ENCODE measurements at regions not wholly inside any gene's neighbourhood (a gene's known extent, or its start where the extent isn't known, plus 50 kb on each side); places are given as distances from the start of the nearest gene placed in this dataset.
"Not testable (repeated sequence)": the region's sequence is repeated elsewhere in the genome, so short reads cannot be mapped to it uniquely, and the experiment has no call there.

DNA sequence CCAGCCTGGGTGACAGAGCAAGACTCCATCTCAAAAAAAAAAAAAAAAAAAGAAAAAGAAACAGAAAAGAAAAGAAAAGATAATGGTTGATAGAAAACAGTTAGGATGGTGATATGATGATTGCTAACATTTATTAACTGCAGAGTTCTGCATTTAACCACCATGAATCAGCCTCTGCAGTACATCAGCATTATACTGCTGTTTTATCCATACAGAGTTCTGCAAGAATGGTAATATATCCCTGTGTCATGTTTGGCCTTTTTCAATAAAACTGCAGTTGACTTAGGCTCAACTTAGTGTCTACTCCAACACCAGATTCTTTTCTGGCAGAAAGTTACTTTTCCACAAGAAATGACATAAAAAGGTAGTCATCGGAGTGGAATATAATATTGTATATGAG lies 62.6 kb downstream of the DUSP6 start:
- no peak for DNase-seq

DNA sequence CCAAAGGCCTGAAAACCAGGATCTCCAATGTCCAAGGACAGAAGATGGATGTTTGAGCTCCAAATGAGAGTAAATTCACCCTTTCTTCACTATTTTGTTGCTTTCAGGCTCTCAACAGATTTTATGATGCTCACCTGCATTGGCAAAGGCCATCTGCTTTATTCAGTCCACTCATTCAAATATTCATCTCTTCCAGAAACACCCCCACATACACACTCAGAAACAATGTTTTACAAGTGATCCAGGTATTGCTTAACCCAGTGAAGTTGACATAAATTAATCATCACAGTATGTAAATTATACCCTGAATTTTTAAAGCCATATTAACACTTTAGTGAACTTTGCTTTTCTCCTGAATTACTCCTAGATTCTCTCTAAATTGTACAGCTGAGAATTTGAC lies 63.3 kb downstream of the DUSP6 start:
- DNase-seq: no peak

DNA sequence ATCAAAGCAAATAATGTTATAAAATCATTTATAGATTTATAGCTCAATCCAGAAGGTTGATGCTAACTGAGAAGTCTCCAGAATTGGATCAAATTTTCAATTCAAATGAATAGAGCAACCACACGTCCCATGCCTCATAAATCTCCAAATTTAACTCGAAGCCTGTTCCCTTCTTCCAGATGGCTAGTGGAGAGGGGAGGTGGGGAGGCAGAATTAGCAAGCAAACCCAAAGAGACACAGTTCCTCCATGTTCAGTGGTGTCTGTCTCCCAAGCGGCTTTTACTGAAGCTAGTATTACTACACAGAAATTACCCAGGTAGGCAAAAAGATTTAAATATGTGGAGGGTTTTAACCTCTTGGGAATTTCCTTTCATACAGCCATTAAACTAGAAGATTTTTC lies 65.8 kb downstream of the DUSP6 start:
- DNase-seq: no peak

DNA sequence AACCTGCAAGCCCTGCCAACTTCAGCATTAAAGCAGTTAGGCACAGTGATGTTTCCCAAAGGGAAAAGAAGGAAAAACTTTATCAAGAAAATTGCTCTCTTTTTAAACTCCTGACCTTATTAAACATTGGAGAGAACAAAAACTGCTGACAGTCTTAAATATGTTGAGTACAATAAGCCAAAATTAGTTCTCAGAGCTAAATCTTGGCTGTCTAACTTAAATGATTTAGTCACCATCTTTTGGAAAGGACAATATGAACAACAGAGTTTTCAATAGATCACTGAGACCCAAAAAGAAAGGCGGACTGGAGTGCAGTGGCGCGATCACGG lies 70.8 kb downstream of the DUSP6 start:
- DNase-seq: no peak

- peak; percentile 24 for DNase-seq
Observed at GRCh38 chr12:89280833-89281538, 71.3 kb downstream of the DUSP6 start.

DNA sequence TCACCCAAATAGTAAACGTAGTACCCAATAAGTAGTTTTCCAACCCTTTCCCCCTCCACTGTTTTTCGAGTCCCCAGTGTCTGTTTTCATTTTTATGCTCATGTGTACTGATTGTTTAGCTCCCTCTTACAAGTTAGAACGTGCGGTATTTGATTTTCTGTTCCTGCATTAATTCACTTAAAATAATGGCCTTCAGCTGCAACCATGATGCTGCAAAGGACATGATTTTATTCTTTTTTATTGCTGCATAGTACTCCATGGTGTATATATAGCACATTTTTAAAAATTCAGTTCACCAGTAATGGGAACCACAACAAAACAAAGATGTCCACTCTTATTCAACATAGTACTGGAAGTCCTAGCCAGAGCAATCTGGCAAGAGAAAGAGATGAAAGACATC lies 72.8 kb downstream of the DUSP6 start:
- DNase-seq: no peak

GRCh38 chr12:89278862-89279261 lies 73.4 kb downstream of the DUSP6 start:
- DNase-seq: no peak

DNA sequence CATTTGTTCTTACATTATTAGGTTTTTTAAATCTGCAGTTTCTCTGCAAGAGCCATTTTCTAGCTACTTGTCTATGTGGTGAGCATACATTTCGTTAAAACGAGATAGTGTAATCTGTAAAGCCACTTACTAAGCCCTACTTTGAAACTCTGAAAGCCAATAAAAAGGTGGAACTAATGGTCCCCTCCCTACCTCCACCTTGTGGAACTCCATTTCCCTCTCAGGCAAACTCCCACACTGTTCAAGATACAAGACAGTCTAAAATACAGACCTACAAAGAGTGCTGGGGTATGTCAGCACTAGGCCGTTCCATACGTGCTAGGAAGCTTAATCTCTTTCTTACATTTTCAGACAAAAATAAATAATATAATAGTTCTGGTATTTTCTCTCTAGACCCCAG lies 74.1 kb downstream of the DUSP6 start:
- no peak for DNase-seq

DNA sequence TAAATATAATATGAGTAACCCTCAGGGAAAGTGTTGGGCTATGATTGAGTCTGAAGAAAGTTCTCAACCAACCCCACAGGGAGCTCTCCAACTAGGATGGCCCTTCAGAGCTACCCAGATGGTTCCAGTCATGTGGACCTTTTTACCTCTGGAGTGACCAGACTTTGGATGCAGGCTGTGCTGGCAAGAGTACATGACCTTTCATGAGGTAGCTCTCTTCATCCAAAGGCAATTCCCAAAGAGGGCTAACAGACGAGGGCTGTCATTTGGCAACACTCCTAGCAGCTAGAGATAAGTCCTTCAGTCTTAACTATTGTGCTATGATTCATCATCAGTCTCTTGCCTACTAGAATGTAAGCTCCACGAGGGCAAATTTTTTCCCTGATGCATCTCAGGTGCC lies 75.4 kb downstream of the DUSP6 start:
- DNase-seq: no peak

DNA sequence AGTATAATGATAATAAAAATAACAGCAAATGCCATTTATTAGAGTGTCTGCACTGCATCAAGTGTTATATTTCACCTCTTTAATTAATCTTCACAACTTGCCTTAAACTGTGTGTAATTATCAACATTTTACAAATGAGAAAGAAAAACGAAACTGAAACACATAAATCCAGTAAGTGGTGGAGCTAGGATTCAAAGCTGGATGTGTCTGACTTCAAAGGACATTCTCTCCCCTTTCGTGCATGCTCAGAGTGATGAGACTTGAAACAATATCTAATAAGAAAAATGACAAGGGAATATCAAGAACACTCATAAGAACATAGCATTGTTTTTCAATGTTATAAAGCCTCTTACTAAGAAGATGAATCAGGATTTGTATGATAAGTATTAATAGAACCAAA lies 78.8 kb downstream of the DUSP6 start:
- DNase-seq: no peak

- DNase-seq: no peak
Observed at GRCh38 chr12:89270548-89270947, 81.8 kb downstream of the DUSP6 start.

DNA sequence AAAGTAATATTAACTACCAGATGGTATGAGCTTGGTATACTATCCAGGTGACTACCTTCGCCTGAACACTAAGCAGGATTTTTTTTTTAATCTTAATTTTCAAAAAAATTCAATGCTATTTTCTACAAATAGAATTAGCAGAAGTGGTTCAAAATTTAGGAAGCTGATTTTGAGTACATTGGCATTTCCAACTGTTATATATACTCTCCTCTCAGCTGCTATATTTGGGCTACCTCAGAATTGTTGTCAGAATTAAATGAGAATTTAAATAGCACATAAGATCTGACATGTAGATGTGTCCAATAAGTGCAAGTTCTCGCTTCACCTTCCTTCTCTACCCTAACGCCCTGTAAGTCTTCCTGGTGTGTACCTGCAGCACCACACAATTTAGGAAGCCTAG lies 83.1 kb downstream of the DUSP6 start:
- no peak for DNase-seq

- no peak for DNase-seq
Observed at GRCh38 chr12:89267404-89267803, 84.9 kb downstream of the DUSP6 start.

DNA sequence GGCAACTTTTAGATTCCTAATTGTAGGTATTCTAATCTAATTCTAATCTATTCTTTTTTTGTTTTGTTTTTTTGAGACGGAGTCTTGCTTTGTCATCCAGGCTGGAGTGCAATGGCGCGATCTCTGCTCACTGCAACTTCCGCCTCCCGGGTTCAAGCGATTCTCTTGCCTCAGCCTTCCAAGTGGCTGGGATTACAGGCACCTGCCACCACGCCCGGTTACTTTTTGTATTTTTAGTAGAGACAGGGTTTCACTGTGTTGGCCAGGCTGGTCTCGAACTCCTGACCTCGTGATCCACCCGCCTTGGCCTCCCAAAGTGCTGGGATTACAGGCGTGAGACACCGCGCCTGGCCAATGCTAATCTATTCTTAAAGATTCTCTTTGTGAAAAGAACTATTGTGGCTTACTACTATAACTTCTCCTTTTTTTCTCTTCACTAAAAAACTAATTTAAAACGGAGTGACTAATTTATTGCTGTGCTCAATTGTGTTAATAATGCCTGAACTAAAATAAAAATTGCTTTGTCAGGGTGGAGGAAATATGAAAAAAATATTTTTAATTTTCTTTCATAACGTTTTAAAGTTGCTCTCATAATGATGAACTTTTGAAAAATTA lies 85.6 kb downstream of the DUSP6 start:
- not testable (repeated sequence) for DNase-seq

DNA sequence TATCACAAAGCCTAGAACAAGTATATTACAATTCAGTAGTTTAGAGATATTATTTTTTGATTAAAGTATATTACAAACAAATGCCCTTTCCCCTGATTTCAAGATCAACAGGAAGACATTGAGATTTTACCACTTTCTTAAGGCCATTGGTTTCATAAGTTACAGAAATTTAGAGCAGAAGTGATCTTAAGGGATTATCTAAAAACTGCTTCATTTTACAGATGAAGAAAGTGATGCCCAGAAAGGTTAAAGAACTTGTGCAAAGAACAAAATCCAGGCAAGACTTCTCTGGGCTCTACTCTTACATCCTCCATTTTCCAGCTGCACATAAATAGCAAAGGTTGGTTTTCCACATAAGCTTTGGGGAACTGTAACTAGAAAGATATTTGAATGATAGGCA lies 87.5 kb downstream of the DUSP6 start:
- DNase-seq: no peak

- DNase-seq: no peak
Observed at GRCh38 chr12:89263900-89264299, 88.4 kb downstream of the DUSP6 start.

GRCh38 chr12:89262855-89263552 lies 89.3 kb downstream of the DUSP6 start:
- no peak for DNase-seq

- no peak for DNase-seq
Observed at GRCh38 chr12:89261982-89262381, 90.3 kb downstream of the DUSP6 start.

DNA sequence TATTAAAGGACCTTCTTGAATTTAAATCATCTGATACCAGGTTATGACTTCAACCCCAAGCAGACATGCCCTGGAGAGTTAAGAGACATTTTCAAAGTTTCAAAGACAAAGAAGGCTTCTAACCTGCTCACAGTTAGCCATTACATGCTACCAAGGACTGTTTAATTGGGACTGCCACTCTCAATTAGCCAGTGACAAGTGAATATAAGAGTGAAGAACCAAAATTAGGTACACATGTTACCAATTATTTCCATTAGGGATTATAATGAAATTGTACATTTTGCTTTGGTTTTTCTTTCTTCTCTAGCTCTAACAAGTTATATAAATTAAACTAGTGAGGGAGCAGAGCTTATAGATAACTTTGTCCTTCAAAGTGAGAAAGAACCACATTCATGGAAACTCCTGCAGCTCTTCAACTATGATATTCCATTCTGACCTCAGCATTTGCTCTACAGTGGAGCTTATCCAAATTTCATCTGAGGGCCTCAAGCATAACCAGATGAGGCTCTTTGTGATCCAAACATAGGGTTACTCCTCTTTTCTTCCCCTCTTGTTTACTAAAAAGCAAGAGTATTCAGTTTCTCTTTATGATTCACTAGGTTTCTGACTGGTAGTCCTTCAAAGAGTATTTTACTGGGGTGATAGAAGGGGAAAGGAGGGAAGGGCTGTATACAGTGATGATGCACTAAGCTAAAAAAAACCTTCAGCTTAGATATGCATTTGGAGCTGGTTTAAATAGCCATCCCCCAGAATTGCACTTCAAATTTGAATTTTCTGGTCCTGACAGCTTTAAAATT lies 91.3 kb downstream of the DUSP6 start:
- no peak for DNase-seq

DNA sequence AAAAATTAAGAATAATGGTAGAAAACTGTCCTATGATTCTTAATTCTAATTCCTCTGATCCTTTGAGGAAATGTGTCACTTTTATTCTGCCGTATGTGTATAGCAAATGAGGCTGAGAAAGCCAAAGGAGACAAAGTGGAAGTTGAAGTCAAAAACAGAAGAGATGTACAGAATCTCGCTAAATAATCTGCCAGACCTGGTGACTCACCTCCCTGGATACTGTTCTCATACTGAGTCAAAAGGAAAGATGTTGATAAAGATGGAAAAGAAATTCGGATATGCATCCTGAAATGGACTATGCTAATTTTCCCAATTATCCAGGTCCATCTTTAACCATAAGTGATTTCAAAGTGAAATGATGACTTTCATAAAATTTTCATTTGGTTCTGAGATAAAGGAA lies 92.5 kb downstream of the DUSP6 start:
- DNase-seq: no peak

- no peak for DNase-seq
Observed at GRCh38 chr12:89258240-89258969, 93.9 kb downstream of the DUSP6 start.

DNA sequence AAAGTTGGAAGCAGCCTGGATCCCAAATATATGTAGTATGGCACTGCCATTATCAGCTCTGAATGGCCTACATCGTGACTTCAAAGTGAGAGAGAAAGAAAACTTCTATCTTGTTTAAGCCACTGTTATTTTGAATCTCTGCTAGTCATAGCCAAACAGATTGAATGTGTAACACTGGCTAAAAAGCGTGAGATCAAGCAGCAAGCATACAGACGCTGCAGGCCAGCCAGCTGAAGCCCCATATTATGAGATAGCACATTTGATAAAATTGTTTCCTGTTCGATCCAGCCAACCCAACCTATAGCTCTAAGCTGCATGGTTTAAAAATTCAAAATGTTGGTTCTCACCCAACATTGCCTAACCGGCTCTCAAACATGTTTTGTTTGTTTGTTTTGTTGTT lies 95.0 kb downstream of the DUSP6 start:
- DNase-seq: no peak

GRCh38 chr12:89256060-89256459 lies 96.2 kb downstream of the DUSP6 start:
- DNase-seq: no peak

Measured in femur (tissue), 1 donor.